Neural cell (in vitro differentiated cells): ENCODE measurements at regions not wholly inside any gene's neighbourhood (a gene's known extent, or its start where the extent isn't known, plus 50 kb on each side); places are given as distances from the start of the nearest gene placed in this dataset.

ENCODE experiments used
- H2AFZ ChIP-seq: fragments of 200-600, 300-800 bp; sonication (generic), shearing (Covaris generic); 2 replicates; pipeline ENCODE4 v1.6.0; 2014; ENCODE audit warnings: low read depth, mild to moderate bottlenecking, antibody characterized with exemption, low read length, moderate library complexity
- H3F3A ChIP-seq: fragments of 200-600 bp; shearing (Covaris generic); 2 replicates; pipeline ENCODE4 v1.6.1; 2016; ENCODE audit warnings: mild to moderate bottlenecking, moderate library complexity, mixed read lengths, antibody characterized with exemption, low read length; ENCODE audit not compliant: insufficient read depth, poor library complexity, severe bottlenecking
- H3K27ac ChIP-seq: fragments of 200-600, 300-800 bp; sonication (generic), shearing (Covaris generic); 2 replicates; pipeline ENCODE4 v1.5.1; 2014; ENCODE audit warnings: mild to moderate bottlenecking, low read length, moderate library complexity
- H3K27me3 ChIP-seq: fragments of 300-800, 200-600 bp; sonication (generic), shearing (Covaris generic); 2 replicates; pipeline ENCODE4 v1.6.0; 2014; ENCODE audit warnings: mild to moderate bottlenecking, low read depth, low read length, moderate library complexity; ENCODE audit not compliant: insufficient read depth
- H3K36me3 ChIP-seq: fragments of 300-800, 200-600 bp; sonication (generic), shearing (Covaris generic); 2 replicates; pipeline ENCODE4 v1.5.1; 2014; ENCODE audit warnings: mild to moderate bottlenecking, antibody characterized with exemption, low read length, moderate library complexity; ENCODE audit not compliant: insufficient read depth
- H3K4me2 ChIP-seq: fragments of 300-800, 200-600 bp; sonication (generic), shearing (Covaris generic); 2 replicates; pipeline ENCODE4 v1.6.0; 2014; ENCODE audit warnings: mild to moderate bottlenecking, low read length
- H3K4me3 ChIP-seq: fragments of 300-800, 200-600 bp; sonication (generic), shearing (Covaris generic); 2 replicates; pipeline ENCODE4 v1.5.1; 2014; ENCODE audit warnings: mild to moderate bottlenecking, low read length, moderate library complexity
- H3K79me2 ChIP-seq: fragments of 200-600 bp; shearing (Covaris generic); replicated peaks from 2 replicates; pipeline ENCODE4 v1.6.0; 2014; ENCODE audit warnings: mild to moderate bottlenecking, low read length, moderate library complexity; ENCODE audit not compliant: insufficient read depth
- H3K9ac ChIP-seq: fragments of 300-800, 200-600 bp; sonication (generic), shearing (Covaris generic); 2 replicates; pipeline ENCODE4 v1.6.1; 2016; ENCODE audit warnings: mild to moderate bottlenecking, low read length, mixed read lengths
- H3K9me2 ChIP-seq: fragments of 200-600 bp; shearing (Covaris generic); 2 replicates; pipeline ENCODE4 v1.6.1; 2016; ENCODE audit warnings: mild to moderate bottlenecking, low read length, mixed read lengths; ENCODE audit not compliant: insufficient read depth
- H3K9me3 ChIP-seq: fragments of 200-600, 300-800 bp; sonication (generic), shearing (Covaris generic); 2 replicates; pipeline ENCODE4 v1.6.1; 2016; ENCODE audit warnings: mild to moderate bottlenecking, mixed run types, low read length, moderate library complexity, mixed read lengths
- H4K20me1 ChIP-seq: fragments of 200-600 bp; shearing (Covaris generic); 2 replicates; pipeline ENCODE4 v1.6.1; 2016; ENCODE audit warnings: mild to moderate bottlenecking, mixed run types; ENCODE audit not compliant: insufficient read depth
- CTCF ChIP-seq: fragments of 450-650 bp; IDR thresholded peaks from 2 replicates; pipeline ENCODE4 v1.5.1; 2014; ENCODE audit warnings: antibody characterized with exemption, mild to moderate bottlenecking, moderate library complexity; ENCODE audit not compliant: poor library complexity, severe bottlenecking
- EP300 ChIP-seq: fragments of 450-650 bp; conservative IDR thresholded peaks from 2 replicates; pipeline ENCODE4 v1.6.1; 2014; ENCODE audit warnings: antibody characterized with exemption, mild to moderate bottlenecking, moderate library complexity; ENCODE audit not compliant: poor library complexity, severe bottlenecking
- EZH2 ChIP-seq: fragments of 200-600, 300-800 bp; shearing (Covaris generic), sonication (generic); IDR thresholded peaks from 2 replicates; pipeline ENCODE4 v1.6.1; 2014; ENCODE audit warnings: antibody characterized with exemption, low read length, borderline replicate concordance, mild to moderate bottlenecking; ENCODE audit not compliant: insufficient read depth, poor library complexity, severe bottlenecking
- MXI1 ChIP-seq: fragments of 450-650 bp; conservative IDR thresholded peaks from 2 replicates; pipeline ENCODE4 v1.6.1; 2014; ENCODE audit warnings: antibody characterized with exemption, mild to moderate bottlenecking; ENCODE audit not compliant: poor library complexity, severe bottlenecking
- POLR2AphosphoS5 ChIP-seq: IDR thresholded peaks from 2 replicates; pipeline ENCODE4 v1.6.1; 2012
- RAD21 ChIP-seq: fragments of 450-650 bp; conservative IDR thresholded peaks from 2 replicates; pipeline ENCODE4 v1.6.1; 2014; ENCODE audit warnings: antibody characterized with exemption, mild to moderate bottlenecking, moderate library complexity
- REST ChIP-seq: IDR thresholded peaks from 2 replicates; pipeline ENCODE4 v1.6.1; 2012; ENCODE audit warnings: borderline replicate concordance
- SMC3 ChIP-seq: fragments of 450-650 bp; conservative IDR thresholded peaks from 2 replicates; pipeline ENCODE4 v1.6.1; 2014; ENCODE audit warnings: antibody characterized with exemption, mild to moderate bottlenecking, moderate library complexity; ENCODE audit not compliant: poor library complexity
- TAF1 ChIP-seq: IDR thresholded peaks from 2 replicates; pipeline ENCODE4 v1.6.1; 2012; ENCODE audit warnings: low read depth

- peaks cover 63% of the 10 kb centered on the region for H3K27me3 ChIP-seq
- H3K9me3 ChIP-seq: no peaks in the 10 kb centered on the region
- no peak overlapping the region for H3K4me3 ChIP-seq
- no peak overlapping the region for H3K9ac ChIP-seq
- H4K20me1 ChIP-seq: no peaks in the 10 kb centered on the region
- H3K79me2 ChIP-seq: no peaks in the 10 kb centered on the region
- TF ChIP-seq SMC3: no peak
- TF ChIP-seq POLR2AphosphoS5: no peak
- TF ChIP-seq TAF1: no peak
- no peak for TF ChIP-seq EP300
- no peaks in the 10 kb centered on the region for H3K36me3 ChIP-seq
- H3K4me2 ChIP-seq: no peak overlapping the region
- H3K27ac ChIP-seq: no peak overlapping the region
- H2AFZ ChIP-seq: no peak overlapping the region
- H3F3A ChIP-seq: no peaks in the 10 kb centered on the region
- H3K9me2 ChIP-seq: no peaks in the 10 kb centered on the region
Measured at GRCh38 chr7:155369766-155370165, 72.1 kb downstream of the INSIG1 start.

GRCh38 chr7:155371331-155371883 lies 73.7 kb downstream of the INSIG1 start:
- TF ChIP-seq EZH2 (no peak), POLR2AphosphoS5 (no peak), MXI1 (no peak), SMC3 (no peak), RAD21 (no peak), EP300 (no peak), REST (no peak), TAF1 (no peak), CTCF (no peak)
- no peak overlapping the region for H3K9ac ChIP-seq
- H3K4me3 ChIP-seq: no peak overlapping the region
- no peaks in the 10 kb centered on the region for H3F3A ChIP-seq
- no peak overlapping the region for H3K4me2 ChIP-seq
- no peaks in the 10 kb centered on the region for H3K79me2 ChIP-seq
- H3K9me3 ChIP-seq: no peaks in the 10 kb centered on the region
- no peak overlapping the region for H2AFZ ChIP-seq
- no peaks in the 10 kb centered on the region for H3K9me2 ChIP-seq
- H3K27ac ChIP-seq: no peak overlapping the region
- no peaks in the 10 kb centered on the region for H4K20me1 ChIP-seq
- H3K36me3 ChIP-seq: no peaks in the 10 kb centered on the region
- H3K27me3 ChIP-seq: peaks cover 80% of the 10 kb centered on the region
